Caco-2 (cell line): ENCODE measurements at regions not wholly inside any gene's neighbourhood (a gene's known extent, or its start where the extent isn't known, plus 50 kb on each side); places are given as distances from the start of the nearest gene placed in this dataset.

ENCODE experiments used
- BruUV-seq: library from RNA; stranded (reverse); fragments of 400-500 nt; replicated peaks from 2 replicates; lab custom pipeline; 2021; lab: Mats Ljungman, UMichigan
- CTCF ChIA-PET: fragments of 300-600 bp; sonication (Branson Sonifier 250); formaldehyde crosslinking; loops from one replicate; lab custom pipeline; 2022; ENCODE audit warnings: antibody characterized with exemption; lab: Charles Lee
- POLR2A ChIA-PET: fragments of 300-600 bp; sonication (Branson Sonifier 250); formaldehyde crosslinking; loops from one replicate; lab custom pipeline; 2022; ENCODE audit warnings: antibody characterized with exemption; lab: Charles Lee
- DNase-seq, 2 experiments: peaks; one replicate each; pipeline versions ENCODE4 v3.0.0 to v3.0.0-alpha.2; 2020 to 2022
- H3K27me3 ChIP-seq: replicated peaks from 2 replicates; pipeline ENCODE4 v1.6.0; 2011; ENCODE audit warnings: low read length; ENCODE audit not compliant: control insufficient read depth, insufficient read depth
- H3K36me3 ChIP-seq: 2 replicates; pipeline ENCODE4 v1.5.1; 2011; ENCODE audit warnings: low read length; ENCODE audit not compliant: control insufficient read depth, insufficient read depth
- H3K4me1 ChIP-seq: fragments of 250-450 bp; sonication (Bioruptor Pico); 2 replicates; pipeline ENCODE4 v1.5.1; 2020; ENCODE audit warnings: mild to moderate bottlenecking
- H3K4me3 ChIP-seq: 2 replicates; pipeline ENCODE4 v1.5.1; 2011; ENCODE audit warnings: low read depth, mild to moderate bottlenecking, control low read depth, low read length
- H3K9me3 ChIP-seq: fragments of 250-450 bp; sonication (Bioruptor Pico); 2 replicates; pipeline ENCODE4 v1.5.1; 2020; ENCODE audit warnings: mild to moderate bottlenecking, moderate library complexity
- H3K27ac Mint-ChIP-seq: one replicate; pipeline ENCODE4 v1.8.0; 2022; ENCODE audit warnings: mixed read lengths; ENCODE audit not compliant: unreplicated experiment
- H3K27me3 Mint-ChIP-seq: one replicate; pipeline ENCODE4 v1.8.0; 2022; ENCODE audit warnings: mixed read lengths; ENCODE audit not compliant: insufficient read depth, unreplicated experiment
- H3K36me3 Mint-ChIP-seq: one replicate; pipeline ENCODE4 v1.8.0; 2022; ENCODE audit warnings: mild to moderate bottlenecking, mixed read lengths; ENCODE audit not compliant: insufficient read depth, unreplicated experiment
- H3K4me1 Mint-ChIP-seq: one replicate; pipeline ENCODE4 v1.8.0; 2022; ENCODE audit warnings: low read depth, mixed read lengths; ENCODE audit not compliant: unreplicated experiment
- H3K4me3 Mint-ChIP-seq: one replicate; pipeline ENCODE4 v1.8.0; 2022; ENCODE audit warnings: mild to moderate bottlenecking, moderate library complexity, mixed read lengths; ENCODE audit not compliant: unreplicated experiment
- H3K9me3 Mint-ChIP-seq: one replicate; pipeline ENCODE4 v1.8.0; 2022; ENCODE audit warnings: mixed read lengths; ENCODE audit not compliant: unreplicated experiment
- CTCF ChIP-seq, 2 experiments: fragments of 200-600 bp in 1 of 2; IDR thresholded peaks; 1 replicate in 1 of 2; 2 replicates in 1 of 2; pipeline versions ENCODE4 v1.5.1 to v1.8.0; 2011 to 2022; ENCODE audit warnings: antibody characterized with exemption in 1 of 2, control low read depth in 1 of 2, inconsistent platforms in 1 of 2, low read depth in 1 of 2, low read length in 1 of 2, mild to moderate bottlenecking in 1 of 2, moderate library complexity in 1 of 2; ENCODE audit not compliant: insufficient read depth in 1 of 2, severe bottlenecking in 1 of 2, unreplicated experiment in 1 of 2
- intact Hi-C: fragments of 100-400 bp; cut with micrococcal nuclease; formaldehyde crosslinking; loops from one replicate; pipeline ENCODE4 v1.10.0; 2022; ENCODE audit not compliant: unreplicated experiment

GRCh38 chr17:6204203-6204722 is 134.1 kb downstream of the WSCD1 start:
- no peak for TF ChIP-seq CTCF (IDR thresholded peaks at IDR 0.05; ENCODE audit: insufficient read depth in 1 of 2, low read depth in 1 of 2, low read length in 1 of 2, severe bottlenecking in 1 of 2, unreplicated experiment in 1 of 2)
- Mint-ChIP-seq H3K36me3 (no peaks in the 10 kb centered on the region), H3K27ac (no peak overlapping the region), H3K4me1 (no peaks in the 10 kb centered on the region), H3K9me3 (no peaks in the 10 kb centered on the region), H3K27me3 (peaks cover 14% of the 10 kb centered on the region), H3K4me3 (no peak overlapping the region)
- Histone ChIP-seq H3K27me3 (no peaks in the 10 kb centered on the region), H3K9me3 (no peaks in the 10 kb centered on the region), H3K36me3 (no peaks in the 10 kb centered on the region), H3K4me1 (no peaks in the 10 kb centered on the region), H3K4me3 (no peak overlapping the region)
- CTCF ChIA-PET: no interaction called here
- intact Hi-C loops: no loop called here
- POLR2A ChIA-PET: no interaction called here
- no TSS peak for BruUV-seq
- DNase-seq: no peak

DNA sequence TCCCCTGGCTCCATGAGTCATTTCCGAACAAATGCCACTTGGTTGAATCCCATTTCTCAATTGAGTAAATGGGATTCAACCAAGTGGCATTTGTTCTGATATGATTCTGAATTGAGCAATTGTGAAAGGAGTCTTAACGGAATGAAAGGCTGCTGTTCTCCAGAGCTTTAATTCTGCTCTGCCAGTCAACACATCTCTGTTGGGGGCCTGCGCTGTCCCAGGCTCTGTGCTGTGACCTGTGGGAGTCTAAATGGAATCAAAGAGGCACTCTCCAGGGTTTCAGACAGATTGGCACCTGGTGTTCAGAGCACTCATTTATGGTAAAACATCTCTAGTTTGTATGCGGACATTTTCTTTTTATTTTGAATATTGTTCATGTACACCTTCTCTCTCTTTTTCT is 126.2 kb downstream of the WSCD1 start:
- Histone ChIP-seq H3K9me3 (no peaks in the 10 kb centered on the region), H3K4me1 (no peaks in the 10 kb centered on the region), H3K27me3 (no peaks in the 10 kb centered on the region), H3K36me3 (no peaks in the 10 kb centered on the region), H3K4me3 (no peak overlapping the region)
- BruUV-seq: no TSS peak
- Mint-ChIP-seq H3K9me3 (peaks cover 10% of the 10 kb centered on the region), H3K4me1 (no peaks in the 10 kb centered on the region), H3K36me3 (peaks cover 16% of the 10 kb centered on the region), H3K4me3 (no peak overlapping the region), H3K27ac (no peak overlapping the region), H3K27me3 (peaks cover 5% of the 10 kb centered on the region)
- ChIA-PET CTCF (no interaction called here), POLR2A (no interaction called here)
- TF ChIP-seq CTCF (IDR thresholded peaks at IDR 0.05; ENCODE audit: insufficient read depth in 1 of 2, low read depth in 1 of 2, low read length in 1 of 2, severe bottlenecking in 1 of 2, unreplicated experiment in 1 of 2): no peak
- no peak for DNase-seq
- intact Hi-C loops: no loop called here

DNA sequence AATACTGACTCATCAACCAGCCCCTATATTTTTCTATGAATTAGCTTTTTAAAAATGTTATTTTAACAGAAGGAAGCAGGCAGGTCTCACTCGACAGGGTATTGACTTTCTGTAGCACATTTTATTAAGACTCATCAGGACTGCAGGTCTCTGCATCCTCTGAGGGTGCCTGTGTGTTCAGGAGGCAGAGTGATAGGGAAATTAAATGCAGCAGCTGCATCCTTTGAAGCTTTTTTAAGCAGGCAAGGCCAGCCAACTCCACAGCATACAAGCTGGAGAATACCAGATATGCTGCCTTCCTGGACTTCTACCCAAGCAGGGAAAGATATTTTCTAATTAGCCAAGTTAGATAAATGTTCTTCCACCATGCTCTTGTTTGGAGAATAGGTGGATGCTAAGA is 124.9 kb downstream of the WSCD1 start:
- intact Hi-C loops: no loop called here
- no peaks in the 10 kb centered on the region for H3K4me1 Mint-ChIP-seq
- POLR2A ChIA-PET: no interaction called here
- H3K36me3 ChIP-seq: no peaks in the 10 kb centered on the region
- TF ChIP-seq CTCF (IDR thresholded peaks at IDR 0.05; ENCODE audit: insufficient read depth in 1 of 2, low read depth in 1 of 2, low read length in 1 of 2, severe bottlenecking in 1 of 2, unreplicated experiment in 1 of 2): no peak
- BruUV-seq: no TSS peak
- peaks cover 10% of the 10 kb centered on the region for H3K9me3 Mint-ChIP-seq
- no peak overlapping the region for H3K4me3 Mint-ChIP-seq
- no peak for DNase-seq
- CTCF ChIA-PET: no interaction called here
- H3K4me3 ChIP-seq: no peak overlapping the region
- H3K36me3 Mint-ChIP-seq: peaks cover 16% of the 10 kb centered on the region
- H3K27me3 ChIP-seq: no peaks in the 10 kb centered on the region
- no peaks in the 10 kb centered on the region for H3K4me1 ChIP-seq
- H3K27me3 Mint-ChIP-seq: peaks cover 5% of the 10 kb centered on the region
- H3K27ac Mint-ChIP-seq: no peak overlapping the region
- H3K9me3 ChIP-seq: no peaks in the 10 kb centered on the region
